ENCODE measurements at regions not wholly inside any gene's neighbourhood (a gene's known extent, or its start where the extent isn't known, plus 50 kb on each side); places are given as distances from the start of the nearest gene placed in this dataset.

DNA sequence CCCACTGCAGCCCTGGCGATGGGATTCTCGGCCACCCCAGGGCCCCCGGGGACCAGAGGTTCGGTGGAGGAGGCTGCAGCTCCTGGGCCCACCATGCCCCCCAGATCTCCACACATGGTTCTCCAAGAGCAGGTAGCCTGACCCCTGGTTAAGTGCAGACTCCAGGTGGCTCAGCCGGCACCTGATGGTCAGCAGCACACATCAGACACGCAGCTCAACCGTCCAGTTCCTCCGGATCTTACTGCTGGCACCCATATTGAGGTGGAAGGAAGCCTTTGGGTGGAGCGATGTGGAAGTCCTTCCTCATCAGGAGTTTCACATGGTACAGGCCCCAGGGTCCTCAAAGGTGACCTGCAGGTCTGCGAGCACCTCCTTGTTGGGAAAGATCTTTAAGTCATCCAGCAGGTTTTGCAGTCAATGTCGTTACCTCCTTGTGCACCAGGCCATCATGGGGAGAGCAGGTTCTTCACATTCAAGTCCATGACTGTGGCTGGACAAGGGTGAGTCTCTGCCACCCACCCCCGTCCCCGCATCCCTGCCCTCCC is 74.2 kb upstream of the EEPD1 start:
- DNase-seq, result no peak

DNA sequence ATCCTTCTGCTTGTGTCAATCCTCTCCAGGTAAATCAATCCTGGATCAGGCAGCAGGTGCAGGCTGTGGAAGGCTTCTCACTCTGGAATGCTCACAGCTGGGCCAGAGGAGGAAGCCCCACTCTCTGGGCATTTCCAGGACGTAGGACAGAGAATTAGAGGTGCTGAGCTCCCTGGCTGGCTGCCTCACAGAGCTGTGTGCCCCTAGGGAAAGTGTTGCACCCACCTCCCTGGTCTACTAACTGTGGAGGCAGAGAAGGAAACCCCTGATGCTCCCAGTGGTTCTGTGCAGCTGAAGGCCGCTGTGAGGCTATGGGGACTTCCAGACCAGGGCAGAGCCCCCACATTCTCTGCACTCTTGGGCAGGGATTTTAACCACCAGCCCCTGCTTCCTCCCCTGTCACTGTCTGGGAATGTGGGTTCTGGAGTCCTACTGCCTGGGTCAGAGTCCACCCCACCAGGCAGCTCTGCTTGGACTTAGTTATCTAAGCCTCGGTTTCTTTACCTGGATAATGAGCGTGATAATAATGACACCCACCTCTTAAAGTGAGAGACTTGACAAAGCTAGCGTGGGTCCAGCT is 73.5 kb upstream of the EEPD1 start:
- DNase-seq, result no peak

DNA sequence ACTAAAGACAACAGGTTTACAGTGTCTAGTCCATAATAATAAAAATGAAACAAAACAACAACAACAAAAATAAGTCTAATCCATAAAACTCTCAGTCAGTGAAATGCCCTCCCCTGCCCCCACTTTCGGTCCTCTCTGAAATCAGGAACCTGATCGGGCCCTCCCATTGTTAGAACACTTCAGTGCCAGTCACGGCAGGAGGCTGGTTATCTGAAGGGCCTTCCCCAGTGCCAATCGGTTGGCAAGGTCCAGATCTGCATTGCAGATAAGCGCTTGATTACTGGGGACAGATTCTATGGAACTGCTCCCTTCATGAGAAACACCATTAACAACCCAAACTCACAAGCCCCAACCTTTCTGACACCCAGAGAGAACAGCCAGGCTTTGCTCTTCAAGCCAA is 72.2 kb upstream of the EEPD1 start:
- no peak for DNase-seq

DNA sequence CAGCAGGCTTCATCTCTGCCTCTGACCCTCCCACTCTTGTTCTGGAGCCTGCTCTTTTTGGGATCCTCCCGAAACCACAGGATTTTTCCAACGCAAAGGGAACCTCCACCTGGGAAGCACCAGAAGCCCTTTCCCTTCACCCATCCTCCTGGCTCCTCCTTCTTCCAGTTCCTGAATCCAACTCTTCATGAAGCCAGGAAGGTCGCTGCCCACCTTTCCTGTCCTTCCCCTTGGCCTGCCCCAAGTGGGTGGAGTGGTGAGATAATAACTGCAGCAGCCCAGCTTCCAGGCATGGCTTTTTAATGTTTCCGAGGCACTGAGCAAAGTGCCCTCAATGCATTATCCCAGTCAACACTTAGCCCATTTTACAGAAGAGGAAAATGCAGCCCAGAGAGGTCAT is 70.8 kb upstream of the EEPD1 start:
- DNase-seq, result no peak

DNA sequence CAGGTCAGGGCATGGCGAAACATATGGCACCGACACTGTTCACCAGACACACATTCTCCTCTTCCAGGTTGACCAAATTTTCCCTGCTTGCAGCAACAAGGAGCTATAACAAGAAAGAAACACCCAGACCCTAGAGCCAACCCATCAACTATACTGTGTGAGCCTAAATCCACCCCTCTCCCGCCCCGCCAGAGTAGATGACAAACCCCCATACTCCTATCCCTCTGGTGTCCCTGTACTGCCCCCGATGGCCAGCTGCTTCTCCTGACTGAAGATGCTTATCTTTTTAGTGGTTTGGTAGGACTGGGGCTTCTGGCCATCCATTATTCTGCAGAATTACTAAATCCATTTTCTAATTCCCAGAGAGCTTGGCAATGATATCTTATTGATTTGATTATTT is 70.1 kb upstream of the EEPD1 start:
- no peak for DNase-seq

DNA sequence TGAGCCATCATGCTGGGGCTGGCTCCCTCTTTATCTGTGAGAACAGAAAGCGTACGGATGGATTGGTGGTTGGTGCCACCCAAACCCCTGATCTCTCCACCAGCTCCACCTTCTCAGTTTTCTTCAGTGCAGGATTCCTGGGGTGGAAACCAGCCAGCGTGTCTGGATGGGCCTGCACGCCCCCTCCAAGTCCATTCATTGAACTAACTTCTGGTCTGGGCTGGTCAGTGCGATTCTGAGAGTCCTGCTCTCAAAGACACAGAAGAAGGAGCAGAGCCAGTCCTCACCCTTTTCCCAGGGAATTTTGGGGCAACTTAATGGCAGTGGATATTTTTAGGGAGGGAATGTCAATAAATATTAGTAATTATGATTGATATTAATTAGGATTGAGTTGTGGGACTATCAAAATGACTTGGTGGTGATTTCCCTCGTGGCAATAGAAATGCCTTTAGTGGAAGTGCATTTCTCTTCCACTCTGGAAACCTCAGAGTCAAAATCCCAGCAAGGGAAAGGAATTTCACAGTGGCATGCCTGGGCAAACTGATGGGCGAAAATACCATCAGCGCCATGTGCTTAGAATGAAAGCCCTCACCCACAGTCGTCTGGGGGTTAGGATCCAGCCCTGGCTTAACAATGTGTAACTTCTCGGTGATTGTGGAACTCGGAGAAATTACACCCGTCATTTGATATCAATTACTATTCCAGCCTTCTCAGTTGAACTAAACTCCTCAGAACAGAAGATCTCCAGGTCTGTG is 69.3 kb upstream of the EEPD1 start:
- no peak for DNase-seq

DNA sequence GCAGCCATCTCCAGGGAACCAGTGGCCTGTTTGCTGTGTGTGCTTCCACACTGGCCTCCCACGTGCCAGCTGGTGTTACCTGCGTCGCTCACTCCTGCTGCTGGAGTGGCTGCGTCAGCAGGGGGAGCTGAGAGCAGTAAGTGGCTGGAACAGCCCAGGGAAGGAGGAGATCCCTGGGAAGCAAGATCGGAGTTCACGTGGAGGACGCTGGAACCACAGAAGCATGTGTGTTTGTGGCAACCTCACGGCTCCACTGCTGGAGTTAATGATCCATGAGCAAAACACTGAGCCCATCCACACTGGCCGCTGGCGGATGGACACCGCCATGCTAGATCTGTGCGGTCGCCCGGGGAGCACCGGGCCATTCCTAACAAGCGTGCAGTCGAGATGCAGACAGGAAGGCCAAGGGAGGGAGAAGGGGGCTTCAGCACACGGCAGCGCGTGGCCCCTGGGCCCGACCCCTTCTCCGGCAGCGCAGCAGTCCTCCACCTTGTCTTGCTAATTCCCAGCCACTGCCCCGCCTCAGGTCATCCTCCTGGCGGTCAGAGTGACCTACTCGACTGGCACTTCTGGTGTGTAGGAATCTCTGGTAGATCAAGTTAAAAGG is 68.5 kb upstream of the EEPD1 start:
- no peak for DNase-seq

GRCh38 chr7:36085096-36085495 is 68.0 kb upstream of the EEPD1 start:
- no peak for DNase-seq

GRCh38 chr7:36086571-36086970 is 66.5 kb upstream of the EEPD1 start:
- DNase-seq, result no peak

DNA sequence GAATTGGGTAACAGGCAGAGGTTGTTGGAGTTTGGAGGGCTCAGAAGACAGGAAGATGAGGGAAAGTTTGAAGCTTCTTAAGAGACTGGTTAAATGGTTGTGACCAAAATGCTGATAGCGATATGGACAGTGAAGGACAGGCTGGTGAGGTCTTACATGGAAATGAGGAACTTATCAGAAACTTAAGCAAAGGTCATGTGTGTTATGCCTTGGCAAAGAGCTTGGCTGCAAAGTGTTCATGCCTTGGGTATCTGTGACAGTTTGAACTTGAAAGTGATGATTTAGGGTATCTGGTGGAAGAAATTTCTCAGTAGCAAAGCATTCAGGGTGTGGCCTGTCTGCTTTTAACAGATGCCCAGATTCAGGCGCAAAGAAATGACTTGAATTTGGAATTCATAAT is 64.5 kb upstream of the EEPD1 start:
- no peak for DNase-seq

DNA sequence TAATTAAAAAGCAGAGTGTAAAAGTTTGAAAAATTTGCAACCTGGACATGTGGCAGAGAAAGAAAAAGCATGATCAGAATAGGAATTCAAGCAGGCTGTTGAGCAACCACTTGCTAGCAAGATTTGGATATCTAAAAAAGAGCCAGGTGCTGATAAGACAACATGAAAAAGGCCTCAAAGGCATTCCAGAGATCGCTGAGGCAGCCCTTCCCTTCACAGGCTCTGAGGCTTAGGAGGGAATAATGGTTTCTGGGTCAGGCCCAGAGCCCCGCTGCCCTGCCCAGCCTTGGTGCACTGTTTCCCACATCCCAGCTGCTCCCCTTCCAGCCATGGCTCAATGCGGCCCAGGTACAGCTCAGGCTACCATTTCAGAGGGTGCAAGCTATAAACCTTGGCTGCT is 64.1 kb upstream of the EEPD1 start:
- DNase-seq, result no peak

DNA sequence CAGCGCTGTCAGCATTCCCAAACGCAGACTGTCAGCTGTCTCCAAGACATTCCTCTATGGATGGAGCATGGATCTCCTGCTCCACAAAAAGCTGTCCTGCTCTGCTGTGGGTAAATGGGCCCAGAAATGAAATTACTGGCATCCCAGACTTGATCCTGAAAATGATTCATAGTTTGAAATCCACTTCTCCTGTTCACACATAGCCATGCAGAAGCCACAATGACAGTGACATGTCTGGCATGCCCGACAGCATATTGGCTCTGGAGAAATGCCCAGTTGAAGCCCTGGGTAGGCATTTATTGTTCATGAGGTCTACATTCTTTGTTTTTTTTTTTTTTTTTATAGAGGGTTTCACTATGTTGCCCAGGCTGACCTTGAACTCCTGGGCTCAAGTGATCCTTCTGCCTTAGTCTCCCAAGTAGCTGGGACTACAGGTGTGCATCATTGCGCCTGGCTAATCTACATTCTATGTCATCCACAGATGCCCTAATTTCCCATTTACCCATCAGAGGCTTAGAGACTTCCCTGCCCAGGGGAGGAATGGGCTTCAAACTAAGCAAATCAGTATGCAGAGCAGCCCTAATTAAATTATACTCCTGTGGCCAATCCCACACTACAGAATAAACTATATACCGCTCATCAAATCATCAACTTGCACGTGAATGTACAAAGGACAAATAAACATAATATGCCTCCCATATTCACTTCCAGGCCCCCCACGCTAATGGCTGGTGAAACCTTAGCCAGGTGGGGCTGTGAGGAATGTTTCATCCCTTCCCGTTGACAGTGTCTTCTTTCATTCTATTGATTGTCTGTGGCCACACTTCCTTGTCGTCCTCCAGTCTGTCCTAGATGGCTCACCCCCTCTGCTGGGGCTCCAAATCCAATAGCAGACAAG is 61.8 kb upstream of the EEPD1 start:
- DNase-seq, result no peak

DNA sequence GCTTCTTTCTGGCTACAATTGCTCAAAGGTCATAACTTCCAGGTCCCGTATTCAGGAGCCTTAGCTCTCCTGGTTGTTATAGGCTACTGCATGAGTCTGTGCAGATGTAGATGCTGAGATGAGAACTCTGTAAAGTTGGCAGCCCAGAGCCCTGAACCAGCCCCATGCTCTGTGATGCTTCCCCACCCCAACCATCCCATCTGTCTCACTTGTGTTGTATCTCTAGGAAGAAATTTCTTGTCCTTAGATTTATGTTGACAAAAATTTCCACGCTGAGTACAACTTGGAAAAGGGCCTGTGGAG is 61.2 kb upstream of the EEPD1 start:
- DNase-seq, result no peak

GRCh38 chr7:36092221-36092771 is 60.8 kb upstream of the EEPD1 start:
- DNase-seq, result no peak

GRCh38 chr7:36096460-36097095 is 56.5 kb upstream of the EEPD1 start:
- no peak for DNase-seq

GRCh38 chr7:36098096-36098495 is 55.0 kb upstream of the EEPD1 start:
- no peak for DNase-seq

DNA sequence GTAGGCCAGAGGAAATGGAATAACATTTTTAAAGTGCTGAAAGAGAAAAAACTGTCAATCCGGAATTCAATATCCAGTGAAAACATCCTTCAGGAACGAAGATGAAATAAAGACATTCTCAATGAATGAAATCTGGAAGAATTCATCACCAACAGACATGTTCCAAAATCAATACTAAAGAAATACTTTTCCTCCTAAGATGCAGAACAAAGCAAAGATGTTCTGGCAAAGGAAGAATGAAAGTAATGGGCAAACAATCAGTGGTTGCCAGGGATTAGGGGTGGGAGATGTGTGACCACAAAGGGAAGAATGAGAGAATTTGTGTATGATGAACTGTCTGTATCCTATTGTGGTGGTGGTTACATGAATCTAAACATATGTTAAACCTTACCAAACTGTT is 52.8 kb upstream of the EEPD1 start:
- DNase-seq, result no peak

GRCh38 chr7:36100634-36101033 is 52.4 kb upstream of the EEPD1 start:
- DNase-seq, result no peak
